Nucleus accumbens (tissue), 56 donors: ENCODE measurements at regions not wholly inside any gene's neighbourhood (a gene's known extent, or its start where the extent isn't known, plus 50 kb on each side); places are given as distances from the start of the nearest gene placed in this dataset.

Source experiments
- DNase-seq, 56 donors: peaks; one replicate each; lab custom pipeline; 2025; lab: John Stamatoyannopoulos, UW

DNA sequence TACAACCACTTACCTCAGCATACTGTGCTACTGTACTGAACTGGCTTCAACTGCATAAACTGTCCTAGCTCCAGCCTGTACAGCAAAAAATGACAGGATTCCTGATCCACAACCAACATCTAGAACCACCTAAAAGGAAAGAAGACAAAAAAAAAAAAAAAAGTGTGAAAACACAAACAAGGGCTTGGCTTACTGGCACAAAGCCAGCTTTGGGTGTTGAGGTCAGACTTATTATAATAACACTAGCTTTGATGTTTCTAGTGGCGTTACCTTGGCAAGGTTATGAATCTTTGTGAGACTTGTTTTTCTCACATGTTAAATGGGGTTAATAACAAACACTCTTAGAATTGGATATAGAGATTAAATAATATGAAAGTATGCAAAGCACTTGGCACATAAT, 148.5 kb upstream of the PUM3 start:
- DNase-seq: no peak

DNA sequence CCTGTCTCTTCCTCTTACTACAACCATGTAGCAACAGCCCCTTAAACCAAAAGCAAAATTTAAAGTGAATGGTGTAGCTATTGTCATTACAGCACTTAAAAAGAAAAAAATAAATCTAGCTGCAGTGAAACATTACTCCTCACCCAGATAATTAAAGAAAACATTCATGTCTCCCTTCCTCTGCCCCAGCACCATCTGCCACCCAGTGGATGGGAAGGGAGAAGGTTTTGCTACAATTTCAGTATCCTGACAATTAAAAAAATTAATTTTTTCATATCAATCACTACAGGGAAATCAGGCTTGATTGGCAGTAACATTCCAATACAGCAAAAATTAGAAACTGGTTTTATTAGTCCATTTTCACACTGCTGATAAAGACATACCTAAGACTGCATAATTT, 147.4 kb upstream of the PUM3 start:
- DNase-seq: no peak

- DNase-seq: peak in 3 of 56 donors; percentile 9 to 10 (median 9)
Measured at GRCh38 chr9:2987679-2988078, 143.8 kb upstream of the PUM3 start.

DNA sequence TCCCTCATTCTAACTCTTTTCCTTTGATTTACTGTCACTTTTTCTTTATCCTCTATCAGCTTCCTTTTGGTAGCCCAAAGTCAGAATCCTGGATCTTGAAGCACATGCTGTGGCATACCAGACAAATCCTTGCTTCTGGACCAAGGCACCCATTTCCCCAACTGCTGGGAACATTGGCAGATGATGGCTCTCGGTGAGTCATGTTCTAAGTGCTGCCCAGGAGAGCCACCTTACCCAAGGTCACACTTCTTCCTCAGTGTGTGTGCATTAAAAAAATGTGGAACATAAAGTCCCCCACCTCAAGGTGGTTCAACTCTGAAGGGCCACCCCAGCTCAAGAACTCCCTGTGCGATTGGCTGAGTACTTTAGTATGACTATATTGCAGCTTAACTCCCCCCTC, 141.4 kb upstream of the PUM3 start:
- DNase-seq: no peak

GRCh38 chr9:2984491-2984890, 140.6 kb upstream of the PUM3 start:
- peak in 2 of 56 donors; percentile 3 to 10 for DNase-seq

- DNase-seq: no peak
Measured at GRCh38 chr9:2979957-2980610, 136.2 kb upstream of the PUM3 start.

GRCh38 chr9:2972475-2972874, 128.6 kb upstream of the PUM3 start:
- no peak for DNase-seq

GRCh38 chr9:2970864-2971263, 127.0 kb upstream of the PUM3 start:
- DNase-seq: no peak

DNA sequence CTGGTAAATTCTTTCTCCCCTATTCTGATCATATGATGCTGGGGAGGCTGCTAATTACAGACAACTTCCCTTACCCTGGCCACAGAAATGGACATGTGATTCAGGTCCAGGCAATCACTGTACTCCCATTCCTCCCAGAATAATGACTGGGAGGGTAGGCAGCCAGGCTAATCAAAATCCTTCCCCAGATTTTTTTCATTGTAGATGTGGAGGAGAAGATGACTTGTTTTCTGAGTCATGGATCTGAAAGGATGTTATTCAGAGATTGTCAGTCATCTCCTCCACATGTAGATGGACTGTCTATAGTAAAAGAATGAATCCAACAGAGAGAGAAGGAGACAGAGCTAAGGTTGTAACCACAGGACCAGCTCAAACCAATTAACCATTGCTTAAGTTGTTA, 123.9 kb upstream of the PUM3 start:
- DNase-seq: no peak

GRCh38 chr9:2966565-2967300, 122.8 kb upstream of the PUM3 start:
- DNase-seq: peak in 1 of 56 donors; percentile 2

DNA sequence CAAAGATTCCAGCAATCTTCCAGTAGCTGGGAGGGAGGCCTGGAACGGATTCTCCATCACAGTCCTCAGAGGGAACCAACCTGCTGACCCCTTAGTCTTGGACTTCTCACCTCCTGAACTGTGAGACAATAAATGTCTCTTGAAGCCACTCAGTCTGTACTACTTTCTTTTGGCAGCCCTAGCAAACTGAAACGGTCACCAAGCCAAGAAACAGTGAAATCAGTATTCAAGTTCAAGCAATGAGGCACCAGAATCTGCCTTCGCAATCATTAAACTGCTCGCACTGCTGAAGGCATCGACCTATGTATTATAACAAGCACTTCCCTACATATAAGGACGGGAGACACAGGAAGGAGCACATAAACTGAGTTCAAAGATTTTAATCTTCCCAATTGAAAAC, 120.6 kb upstream of the PUM3 start:
- no peak for DNase-seq

- no peak for DNase-seq
Measured at GRCh38 chr9:2963307-2963706, 119.4 kb upstream of the PUM3 start.

GRCh38 chr9:2962471-2963172, 118.7 kb upstream of the PUM3 start:
- DNase-seq: no peak

DNA sequence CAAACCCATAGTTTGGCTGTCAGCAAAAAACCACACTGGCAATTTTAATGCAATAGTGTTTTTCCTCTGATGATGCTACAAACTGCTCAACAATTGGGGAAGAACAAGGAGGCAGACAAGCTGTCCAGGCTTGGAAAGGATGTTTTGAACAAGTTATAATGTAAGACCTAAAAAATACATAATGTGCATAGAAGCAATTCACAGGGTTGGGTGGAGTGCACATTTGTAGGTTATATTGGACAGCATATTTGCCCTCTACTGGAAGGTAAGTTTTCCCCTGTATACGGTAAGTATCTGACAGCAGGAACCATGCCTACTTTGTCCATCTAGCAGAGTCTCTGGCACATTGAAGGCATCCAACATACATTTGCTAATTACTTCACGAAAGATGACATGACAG, 114.3 kb upstream of the PUM3 start:
- DNase-seq: no peak

DNA sequence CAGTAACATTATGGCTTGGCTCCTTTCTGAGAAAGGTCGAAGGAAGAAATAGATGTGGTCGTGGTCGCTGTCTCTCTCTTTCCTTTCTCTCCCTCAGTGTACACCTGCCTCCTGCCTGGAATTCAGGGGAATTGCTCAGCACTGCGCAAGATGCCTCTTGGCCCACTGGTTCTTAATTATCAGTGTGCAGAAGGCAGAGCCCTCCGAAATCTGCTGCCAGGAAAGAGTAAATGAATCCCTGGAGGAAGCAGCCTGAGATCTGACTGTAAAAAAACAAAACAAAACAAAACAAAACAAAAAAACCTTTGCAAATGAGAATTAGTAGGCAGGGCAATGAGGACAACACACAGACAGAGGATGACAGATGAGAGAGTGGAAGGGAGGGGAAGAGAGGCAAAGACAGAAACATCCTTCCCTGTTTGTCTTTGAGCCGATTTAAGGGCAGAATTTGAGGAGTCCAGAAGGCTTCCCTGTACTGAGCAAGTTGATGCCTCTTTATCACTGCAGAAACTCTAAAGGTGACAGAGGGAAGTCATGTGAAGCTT, 113.8 kb upstream of the PUM3 start:
- no peak for DNase-seq

- DNase-seq: no peak
Measured at GRCh38 chr9:2955575-2955974, 111.7 kb upstream of the PUM3 start.

- DNase-seq: no peak
Measured at GRCh38 chr9:2939368-2939767, 95.5 kb upstream of the PUM3 start.

GRCh38 chr9:2936221-2936620, 92.3 kb upstream of the PUM3 start:
- DNase-seq: no peak

DNA sequence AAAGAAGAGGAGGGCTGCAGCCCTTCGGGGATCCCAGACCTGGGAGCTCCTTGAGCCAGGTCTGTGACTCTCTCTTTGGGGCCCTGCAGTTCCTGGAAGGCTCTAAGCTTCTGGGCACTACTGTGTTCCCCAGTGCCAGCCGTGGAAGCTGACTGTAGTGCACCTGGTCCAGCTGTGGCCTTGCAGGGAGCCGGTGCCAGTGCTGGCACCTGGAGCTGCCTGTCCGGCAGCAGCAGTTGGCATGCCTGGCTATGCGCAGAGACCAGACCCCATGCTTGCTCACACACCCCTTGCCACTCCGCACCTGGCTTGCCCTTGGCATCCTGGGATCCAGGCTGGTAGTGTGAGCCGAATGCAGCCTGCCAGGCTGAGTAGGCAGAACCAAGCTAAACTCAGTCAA, 91.0 kb upstream of the PUM3 start:
- no peak for DNase-seq

DNA sequence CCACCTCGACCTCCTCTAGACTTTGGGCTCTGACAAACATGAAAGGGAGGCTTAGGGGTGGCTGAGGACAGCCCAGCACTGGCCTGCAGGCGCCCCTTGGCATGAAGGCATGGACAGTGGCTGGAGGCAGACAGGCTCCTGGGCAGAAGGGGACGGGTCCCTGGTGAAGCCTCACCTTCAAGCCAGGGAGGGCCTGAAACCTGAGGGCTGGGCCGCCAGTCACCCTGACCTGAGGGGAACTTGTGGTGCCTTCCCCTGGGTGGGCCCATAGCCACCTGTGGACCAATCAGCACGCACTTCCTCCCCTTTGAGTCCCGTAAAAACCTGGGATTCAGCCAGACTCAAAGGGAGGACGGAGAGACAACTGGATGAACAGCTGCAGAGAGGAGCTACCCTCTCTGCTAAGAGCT, 90.4 kb upstream of the PUM3 start:
- no peak for DNase-seq
